ENCODE measurements at regions not wholly inside any gene's neighbourhood (a gene's known extent, or its start where the extent isn't known, plus 50 kb on each side); places are given as distances from the start of the nearest gene placed in this dataset.
A peak's percentile ranks its signal among the peaks of the same experiment; 100 is the strongest.

GRCh38 chr5:161189452-161189851, 337.4 kb upstream of the ATP10B start:
- WGBS, 2 experiments (ENCODE audit: insufficient coverage in 1 of 2, insufficient read length in 1 of 2), result 86% methylated on average over 1 of the region's 1 CpG; no CpG with 5 or more reads in 1 of the 2 experiments
- no peak for TF ChIP-seq CTCF (conservative IDR thresholded peaks at IDR 0.05)
- H3K4me3 Mint-ChIP-seq, result no peak overlapping the region
- no peaks in the 10 kb centered on the region for H3K4me1 ChIP-seq (ENCODE audit: control insufficient read depth, insufficient read depth, low read length)
- no peaks in the 10 kb centered on the region for H3K27me3 Mint-ChIP-seq (ENCODE audit: insufficient read depth)
- H3K27ac Mint-ChIP-seq, result peak overlapping the region; percentile 2
- H3K36me3 ChIP-seq (ENCODE audit: control insufficient read depth, insufficient read depth, low read length), result no peaks in the 10 kb centered on the region
- no peak overlapping the region for H3K27ac ChIP-seq (ENCODE audit: low read depth, low read length)
- no peaks in the 10 kb centered on the region for H3K36me3 Mint-ChIP-seq (ENCODE audit: low read depth)
- DNase-seq, result peak; percentile 83
- H3K4me3 ChIP-seq (ENCODE audit: low read length), result no peak overlapping the region
- H3K9me3 ChIP-seq (ENCODE audit: control insufficient read depth, low read length), result no peaks in the 10 kb centered on the region
- H3K9ac ChIP-seq (ENCODE audit: extremely low read depth, low read length, poor library complexity, severe bottlenecking), result no peak overlapping the region
- H3K4me1 Mint-ChIP-seq, result peaks cover 14% of the 10 kb centered on the region
- no peaks in the 10 kb centered on the region for H3K27me3 ChIP-seq (ENCODE audit: control insufficient read depth, insufficient read depth, low read length, poor library complexity, severe bottlenecking)
- no peaks in the 10 kb centered on the region for H3K9me3 Mint-ChIP-seq

- no peak overlapping the region for H3K27ac ChIP-seq (ENCODE audit: low read depth, low read length)
- no peaks in the 10 kb centered on the region for H3K27me3 ChIP-seq (ENCODE audit: control insufficient read depth, insufficient read depth, low read length, poor library complexity, severe bottlenecking)
- no peak overlapping the region for H3K9ac ChIP-seq (ENCODE audit: extremely low read depth, low read length, poor library complexity, severe bottlenecking)
- Mint-ChIP-seq H3K27me3 (ENCODE audit: insufficient read depth) (no peaks in the 10 kb centered on the region), H3K4me1 (no peaks in the 10 kb centered on the region), H3K36me3 (ENCODE audit: low read depth) (no peaks in the 10 kb centered on the region), H3K27ac (no peak overlapping the region), H3K9me3 (no peaks in the 10 kb centered on the region), H3K4me3 (no peak overlapping the region)
- TF ChIP-seq CTCF (conservative IDR thresholded peaks at IDR 0.05), result no peak
- H3K36me3 ChIP-seq (ENCODE audit: control insufficient read depth, insufficient read depth, low read length), result no peaks in the 10 kb centered on the region
- H3K9me3 ChIP-seq (ENCODE audit: control insufficient read depth, low read length), result no peaks in the 10 kb centered on the region
- H3K4me3 ChIP-seq (ENCODE audit: low read length), result no peak overlapping the region
- no peaks in the 10 kb centered on the region for H3K4me1 ChIP-seq (ENCODE audit: control insufficient read depth, insufficient read depth, low read length)
- no peak for DNase-seq
Observed at GRCh38 chr5:161183559-161183958, 331.5 kb upstream of the ATP10B start.

- Histone ChIP-seq H3K36me3 (ENCODE audit: control insufficient read depth, insufficient read depth, low read length) (no peaks in the 10 kb centered on the region), H3K9me3 (ENCODE audit: control insufficient read depth, low read length) (no peaks in the 10 kb centered on the region), H3K27ac (ENCODE audit: low read depth, low read length) (no peak overlapping the region), H3K4me1 (ENCODE audit: control insufficient read depth, insufficient read depth, low read length) (no peaks in the 10 kb centered on the region), H3K27me3 (ENCODE audit: control insufficient read depth, insufficient read depth, low read length, poor library complexity, severe bottlenecking) (no peaks in the 10 kb centered on the region), H3K9ac (ENCODE audit: extremely low read depth, low read length, poor library complexity, severe bottlenecking) (no peak overlapping the region), H3K4me3 (ENCODE audit: low read length) (no peak overlapping the region)
- Mint-ChIP-seq H3K9me3 (no peaks in the 10 kb centered on the region), H3K27me3 (ENCODE audit: insufficient read depth) (no peaks in the 10 kb centered on the region), H3K4me1 (no peaks in the 10 kb centered on the region), H3K36me3 (ENCODE audit: low read depth) (no peaks in the 10 kb centered on the region), H3K4me3 (no peak overlapping the region), H3K27ac (no peak overlapping the region)
- WGBS, 2 experiments (ENCODE audit: insufficient coverage in 1 of 2, insufficient read length in 1 of 2), result 93 to 100% methylated on average over 2 of the region's 2 CpGs
- no peak for TF ChIP-seq CTCF (conservative IDR thresholded peaks at IDR 0.05)
- no peak for DNase-seq
Observed at GRCh38 chr5:161176221-161176620, 324.2 kb upstream of the ATP10B start.

All from endodermal cell (in vitro differentiated cells).